G401 (cell line): ENCODE measurements at regions not wholly inside any gene's neighbourhood (a gene's known extent, or its start where the extent isn't known, plus 50 kb on each side); places are given as distances from the start of the nearest gene placed in this dataset.

ENCODE experiments used
- DNase-seq: peaks from one replicate; pipeline ENCODE4 v3.0.0-alpha.2; 2015; ENCODE audit warnings: low spot score
- in situ Hi-C: cut with HindIII; loops from 2 replicates; pipeline ENCODE4 v1.10.0; 2016; ENCODE audit warnings: low sequenced_read_pairs, mixed read lengths

GRCh38 chr14:86675059-86675458, 1145.1 kb downstream of the FLRT2 start:
- DNase-seq, result no peak
- in situ Hi-C loops, result no loop called here

DNA sequence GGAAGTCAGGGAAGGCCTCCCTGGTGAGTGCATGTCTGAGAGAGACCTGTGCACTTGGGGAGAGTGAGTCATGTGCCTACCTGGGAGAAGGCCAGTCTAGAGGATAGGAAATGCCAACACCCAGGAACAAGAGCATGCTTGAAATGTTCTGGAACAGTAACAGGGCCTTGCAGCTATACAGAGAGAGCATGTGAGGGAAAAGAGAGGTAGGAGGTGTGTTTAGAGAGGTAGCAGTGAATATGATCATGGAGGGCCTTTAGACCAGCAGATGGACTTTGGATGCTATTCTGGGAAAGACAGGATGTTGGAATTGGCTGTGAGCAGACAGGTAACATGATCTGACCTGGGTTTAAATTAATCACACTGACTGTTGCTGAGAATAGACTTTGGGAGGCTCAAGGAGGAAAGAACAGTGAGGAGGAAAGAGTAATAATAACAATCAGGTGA, 1143.6 kb downstream of the FLRT2 start:
- DNase-seq, result peak; percentile 1
- in situ Hi-C loops, result no loop called here

GRCh38 chr14:86672080-86672479, 1142.1 kb downstream of the FLRT2 start:
- in situ Hi-C loops, result no loop called here
- DNase-seq, result no peak

GRCh38 chr14:86665975-86666374, 1136.0 kb downstream of the FLRT2 start:
- in situ Hi-C loops, result no loop called here
- DNase-seq, result no peak

GRCh38 chr14:86662334-86662733, 1132.4 kb downstream of the FLRT2 start:
- no peak for DNase-seq
- in situ Hi-C loops, result no loop called here

DNA sequence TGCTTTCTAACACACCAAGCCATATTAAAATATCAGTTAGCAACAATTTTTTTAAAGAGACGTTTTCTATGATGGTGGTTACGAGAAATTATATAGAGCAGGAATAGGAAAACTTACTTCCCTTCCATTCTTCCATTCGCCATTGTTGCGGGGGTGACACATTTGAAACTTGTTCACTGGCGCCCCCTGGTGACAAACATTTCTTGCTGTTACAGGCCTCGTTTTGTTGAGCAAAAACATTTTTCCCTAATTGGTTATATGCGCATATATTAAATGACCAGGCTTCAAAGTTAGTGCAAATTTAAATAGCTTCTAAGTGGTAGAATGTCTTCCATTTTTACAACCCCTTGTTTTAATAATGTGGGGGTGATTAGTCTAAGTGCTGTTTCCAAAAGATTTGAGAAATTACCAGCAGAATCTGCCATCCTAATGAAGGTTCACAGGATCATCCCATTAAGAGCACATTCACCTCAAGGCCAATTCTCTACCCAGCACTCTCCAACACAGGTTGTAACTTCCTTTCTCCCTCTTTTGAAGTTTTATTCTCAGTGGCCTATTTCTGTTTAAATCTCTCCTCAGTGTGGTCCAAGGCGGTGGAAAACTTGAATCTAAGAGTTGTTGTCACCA, 1124.7 kb downstream of the FLRT2 start:
- no peak for DNase-seq
- in situ Hi-C loops, result no loop called here

DNA sequence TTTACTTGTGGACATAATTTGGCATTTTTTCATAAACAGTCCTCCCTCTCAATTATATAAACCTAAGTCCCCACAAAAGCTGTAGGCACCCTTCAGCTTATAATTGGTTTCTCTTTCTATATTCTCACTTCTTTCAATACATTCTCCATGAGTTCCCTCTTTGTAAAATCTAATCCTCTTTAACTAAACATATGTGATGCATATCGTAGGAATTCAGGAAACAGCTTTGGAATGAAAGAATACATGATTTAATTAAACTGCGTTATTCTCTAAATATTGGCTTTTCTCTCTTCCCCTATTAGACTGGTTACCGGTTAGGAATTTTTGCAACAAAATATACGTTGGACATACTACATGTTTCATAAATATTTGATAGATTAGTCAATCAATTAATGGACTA, 1122.6 kb downstream of the FLRT2 start:
- DNase-seq, result no peak
- in situ Hi-C loops, result no loop called here

GRCh38 chr14:86646696-86647690, 1117.0 kb downstream of the FLRT2 start:
- in situ Hi-C loops, result no loop called here
- no peak for DNase-seq

GRCh38 chr14:86646125-86646524, 1116.2 kb downstream of the FLRT2 start:
- in situ Hi-C loops, result no loop called here
- DNase-seq, result no peak

- DNase-seq, result no peak
- in situ Hi-C loops, result no loop called here
These were observed 1111.4 kb downstream of the FLRT2 start for GRCh38 chr14:86641310-86641709.

GRCh38 chr14:86640288-86640687, 1110.3 kb downstream of the FLRT2 start:
- in situ Hi-C loops, result no loop called here
- no peak for DNase-seq

- DNase-seq, result no peak
- in situ Hi-C loops, result no loop called here
These were observed 1109.7 kb downstream of the FLRT2 start for GRCh38 chr14:86639666-86640065.

DNA sequence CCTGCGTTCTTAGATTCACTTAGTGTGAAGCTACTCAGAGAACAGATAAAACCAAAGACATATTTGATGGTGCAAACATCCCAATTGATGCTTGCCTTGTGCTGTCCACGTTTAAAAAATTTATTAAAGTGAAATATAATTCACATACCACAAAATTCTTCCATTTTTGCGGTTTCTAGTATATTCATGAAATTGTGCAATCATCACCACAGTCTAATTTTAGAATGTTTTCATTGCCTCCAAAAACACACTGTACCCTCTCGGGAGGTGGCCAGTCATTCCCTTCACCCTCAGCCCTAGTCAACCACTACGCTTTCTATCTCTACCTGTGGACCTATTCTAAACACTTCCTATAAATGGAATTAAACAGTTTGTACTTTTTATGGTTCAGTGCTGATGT, 1109.2 kb downstream of the FLRT2 start:
- DNase-seq, result no peak
- in situ Hi-C loops, result no loop called here

- in situ Hi-C loops, result no loop called here
- no peak for DNase-seq
These were observed 1097.1 kb downstream of the FLRT2 start for GRCh38 chr14:86627080-86627479.

DNA sequence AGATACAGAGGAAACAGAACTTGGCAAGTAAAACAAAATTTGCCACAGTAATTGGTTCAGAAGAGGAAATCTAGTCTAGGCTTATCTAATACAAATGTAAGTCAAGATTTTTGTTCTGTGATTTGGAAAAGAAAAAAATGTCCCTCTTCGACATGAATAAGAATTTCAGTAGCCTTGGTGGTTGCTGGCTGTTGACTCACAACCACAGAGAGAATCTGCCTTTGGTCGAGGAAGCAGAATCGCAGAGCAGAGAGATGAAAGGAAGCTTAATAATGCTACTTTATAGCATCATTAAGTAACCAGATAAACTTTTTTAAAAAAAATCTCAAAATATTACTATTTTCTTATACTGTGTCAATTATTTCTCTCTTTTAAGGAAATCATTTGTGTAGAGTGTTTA, 1096.6 kb downstream of the FLRT2 start:
- in situ Hi-C loops, result no loop called here

DNA sequence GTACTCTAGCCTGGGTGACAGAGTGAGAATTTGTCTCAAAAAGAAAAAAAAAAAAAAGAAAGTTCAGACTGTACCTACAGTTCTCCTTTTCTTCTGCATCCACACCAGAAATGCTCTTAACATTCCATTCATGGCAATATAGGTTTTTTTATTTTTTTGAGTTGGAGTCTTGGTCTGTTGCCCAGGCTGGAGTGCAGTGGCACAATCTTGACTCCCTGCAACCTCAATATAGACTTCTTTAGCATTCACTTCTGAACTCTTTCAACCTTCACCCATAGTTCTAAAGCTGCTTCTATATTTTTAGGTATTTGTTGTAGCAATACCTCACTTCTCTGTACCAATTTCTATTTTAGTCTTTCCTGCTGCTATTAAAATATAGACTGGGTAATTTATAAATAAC, 1095.7 kb downstream of the FLRT2 start:
- no peak for DNase-seq
- in situ Hi-C loops, result no loop called here

More for the DNA sequence above, 1096.6 kb downstream of the FLRT2 start:
- no peak for DNase-seq

GRCh38 chr14:86619726-86620125, 1089.8 kb downstream of the FLRT2 start:
- in situ Hi-C loops, result no loop called here

GRCh38 chr14:86613786-86614185, 1083.8 kb downstream of the FLRT2 start:
- DNase-seq, result no peak
- in situ Hi-C loops, result no loop called here

More at GRCh38 chr14:86619726-86620125, 1089.8 kb downstream of the FLRT2 start:
- no peak for DNase-seq

- no peak for DNase-seq
- in situ Hi-C loops, result no loop called here
These were observed 1083.2 kb downstream of the FLRT2 start for GRCh38 chr14:86613126-86613525.

- in situ Hi-C loops, result no loop called here
- no peak for DNase-seq
These were observed 1074.6 kb downstream of the FLRT2 start for GRCh38 chr14:86604561-86604960.
